ENCODE measurements at regions not wholly inside any gene's neighbourhood (a gene's known extent, or its start where the extent isn't known, plus 50 kb on each side); places are given as distances from the start of the nearest gene placed in this dataset.
"Not testable (repeated sequence)": the region's sequence is repeated elsewhere in the genome, so short reads cannot be mapped to it uniquely, and the experiment has no call there.

GRCh38 chr4:131248314-131248713, 1900.8 kb upstream of the PCDH10 start:
- DNase-seq = no peak

- DNase-seq = no peak
Measured at GRCh38 chr4:131251321-131251720, 1897.8 kb upstream of the PCDH10 start.

GRCh38 chr4:131257241-131257640, 1891.9 kb upstream of the PCDH10 start:
- no peak for DNase-seq

- DNase-seq = no peak
Measured at GRCh38 chr4:131258361-131258760, 1890.7 kb upstream of the PCDH10 start.

- no peak for DNase-seq
Measured at GRCh38 chr4:131288441-131288840, 1860.7 kb upstream of the PCDH10 start.

- DNase-seq = no peak
Measured at GRCh38 chr4:131296192-131296591, 1852.9 kb upstream of the PCDH10 start.

GRCh38 chr4:131302108-131302507, 1847.0 kb upstream of the PCDH10 start:
- DNase-seq = no peak

GRCh38 chr4:131304686-131305085, 1844.4 kb upstream of the PCDH10 start:
- no peak for DNase-seq

- no peak for DNase-seq
Measured at GRCh38 chr4:131309628-131310027, 1839.5 kb upstream of the PCDH10 start.

- no peak for DNase-seq
Measured at GRCh38 chr4:131316086-131316485, 1833.0 kb upstream of the PCDH10 start.

GRCh38 chr4:131337936-131338335, 1811.2 kb upstream of the PCDH10 start:
- DNase-seq = no peak

- DNase-seq = no peak
Measured at GRCh38 chr4:131339137-131339536, 1810.0 kb upstream of the PCDH10 start.

- DNase-seq = no peak
Measured at GRCh38 chr4:131344761-131345160, 1804.3 kb upstream of the PCDH10 start.

GRCh38 chr4:131347816-131348215, 1801.3 kb upstream of the PCDH10 start:
- no peak for DNase-seq

GRCh38 chr4:131348263-131348662, 1800.8 kb upstream of the PCDH10 start:
- DNase-seq = no peak

GRCh38 chr4:131352371-131352770, 1796.7 kb upstream of the PCDH10 start:
- DNase-seq = not testable (repeated sequence)

GRCh38 chr4:131366714-131367113, 1782.4 kb upstream of the PCDH10 start:
- no peak for DNase-seq

- no peak for DNase-seq
Measured at GRCh38 chr4:131367441-131367840, 1781.7 kb upstream of the PCDH10 start.

GRCh38 chr4:131370846-131371245, 1778.2 kb upstream of the PCDH10 start:
- DNase-seq = peak; percentile 37

GRCh38 chr4:131381055-131381454, 1768.0 kb upstream of the PCDH10 start:
- no peak for DNase-seq

- DNase-seq = no peak
Measured at GRCh38 chr4:131382839-131383238, 1766.3 kb upstream of the PCDH10 start.

GRCh38 chr4:131388277-131388676, 1760.8 kb upstream of the PCDH10 start:
- no peak for DNase-seq

- DNase-seq = no peak
Measured at GRCh38 chr4:131408102-131408501, 1741.0 kb upstream of the PCDH10 start.

GRCh38 chr4:131411393-131411792, 1737.7 kb upstream of the PCDH10 start:
- DNase-seq = no peak

GRCh38 chr4:131419147-131419546, 1729.9 kb upstream of the PCDH10 start:
- no peak for DNase-seq

Measured in COR-L47 (cell line).